Adrenal gland (tissue), 5 donors: ENCODE measurements at regions not wholly inside any gene's neighbourhood (a gene's known extent, or its start where the extent isn't known, plus 50 kb on each side); places are given as distances from the start of the nearest gene placed in this dataset.

Source experiments
- CTCF ChIP-seq, 6 experiments: fragments of 450-650 bp in 4 of 6; fragments of 200-600 bp in 2 of 6; sonication (generic) in 1 of 6; IDR thresholded peaks; 1 replicate in 5 of 6; 2 replicates in 1 of 6; pipeline versions ENCODE4 v1.5.1 to v1.8.0; 2016 to 2021; ENCODE audit warnings: antibody characterized with exemption in 6 of 6, mild to moderate bottlenecking in 2 of 6, moderate library complexity in 1 of 6
- POLR2A ChIP-seq, 2 donors: fragments of 450-650 bp; IDR thresholded peaks; one replicate each; pipeline ENCODE4 v1.6.1; 2017; ENCODE audit warnings: antibody characterized with exemption in 2 of 2, mild to moderate bottlenecking in 2 of 2, moderate library complexity in 1 of 2
- donor health status: DM: no; HTN: no; CAD: no.

- no peak for TF ChIP-seq POLR2A (IDR thresholded peaks at IDR 0.05)
- TF ChIP-seq CTCF (IDR thresholded peaks at IDR 0.05), result no peak
These were observed 207.4 kb upstream of the LRFN2 start for GRCh38 chr6:40794586-40794985.
